ENCODE measurements at regions not wholly inside any gene's neighbourhood (a gene's known extent, or its start where the extent isn't known, plus 50 kb on each side); places are given as distances from the start of the nearest gene placed in this dataset.

GRCh38 chr14:61923348-61923747, 161.1 kb downstream of the SNAPC1 start:
- TF ChIP-seq POLR2A (IDR thresholded peaks at IDR 0.05) (no peak), CTCF (IDR thresholded peaks at IDR 0.05) (no peak), POLR2AphosphoS5 (IDR thresholded peaks at IDR 0.05) (no peak)
- intact Hi-C loops (cut with DNase I): loop anchor here (10.0 kb wide), 1 partner anchor 201 kb away; no protein-coding TSS in a partner anchor
- no peaks in the 10 kb centered on the region for H3K36me3 ChIP-seq
- H3K27me3 ChIP-seq (replicated peaks; ENCODE audit: insufficient read depth): no peaks in the 10 kb centered on the region
- no peak overlapping the region for H3K27ac ChIP-seq
- H3K4me3 ChIP-seq: no peak overlapping the region
- H3K9me3 ChIP-seq: no peaks in the 10 kb centered on the region
- no peaks in the 10 kb centered on the region for H3K4me1 ChIP-seq (replicated peaks)
- 42% methylated on average over 4 of the region's 4 CpGs for WGBS
- DNase-seq (ENCODE audit: low spot score): no peak

GRCh38 chr14:61925043-61925442, 162.8 kb downstream of the SNAPC1 start:
- H3K9me3 ChIP-seq: no peaks in the 10 kb centered on the region

GRCh38 chr14:61925732-61926435, 163.7 kb downstream of the SNAPC1 start:
- intact Hi-C loops (cut with DNase I): loop anchor here (10.0 kb wide), 1 partner anchor 199 kb away; no protein-coding TSS in a partner anchor
- Histone ChIP-seq H3K36me3 (no peaks in the 10 kb centered on the region), H3K27me3 (replicated peaks; ENCODE audit: insufficient read depth) (no peaks in the 10 kb centered on the region), H3K4me3 (no peak overlapping the region), H3K9me3 (no peaks in the 10 kb centered on the region), H3K4me1 (replicated peaks) (no peaks in the 10 kb centered on the region), H3K27ac (no peak overlapping the region)
- no peak for TF ChIP-seq CTCF (IDR thresholded peaks at IDR 0.05)
- no peak for TF ChIP-seq POLR2A (IDR thresholded peaks at IDR 0.05)
- TF ChIP-seq POLR2AphosphoS5 (IDR thresholded peaks at IDR 0.05): no peak
- no peak for DNase-seq (ENCODE audit: low spot score)
- 97% methylated on average over 1 of the region's 1 CpG for WGBS

More at GRCh38 chr14:61925043-61925442, 162.8 kb downstream of the SNAPC1 start:
- Histone ChIP-seq H3K4me3 (no peak overlapping the region), H3K27me3 (replicated peaks; ENCODE audit: insufficient read depth) (no peaks in the 10 kb centered on the region), H3K4me1 (replicated peaks) (no peaks in the 10 kb centered on the region), H3K27ac (no peak overlapping the region), H3K36me3 (no peaks in the 10 kb centered on the region)
- TF ChIP-seq CTCF (IDR thresholded peaks at IDR 0.05) (no peak), POLR2A (IDR thresholded peaks at IDR 0.05) (no peak), POLR2AphosphoS5 (IDR thresholded peaks at IDR 0.05) (no peak)
- intact Hi-C loops (cut with DNase I): loop anchor here (10.0 kb wide), 1 partner anchor 200 kb away; no protein-coding TSS in a partner anchor
- DNase-seq (ENCODE audit: low spot score): no peak
- WGBS: 57% methylated on average over 5 of the region's 5 CpGs

- no peak overlapping the region for H3K27ac ChIP-seq
- H3K4me1 ChIP-seq (replicated peaks): no peaks in the 10 kb centered on the region
- no peak overlapping the region for H3K4me3 ChIP-seq
- no peak for DNase-seq (ENCODE audit: low spot score)
- WGBS: 19% methylated on average over 1 of the region's 1 CpG
- H3K36me3 ChIP-seq: no peaks in the 10 kb centered on the region
- intact Hi-C loops (cut with DNase I): loop anchor here (10.0 kb wide), 1 partner anchor 198 kb away; no protein-coding TSS in a partner anchor
- H3K9me3 ChIP-seq: no peaks in the 10 kb centered on the region
- no peaks in the 10 kb centered on the region for H3K27me3 ChIP-seq (replicated peaks; ENCODE audit: insufficient read depth)
- no peak for TF ChIP-seq CTCF (IDR thresholded peaks at IDR 0.05)
These were observed 164.8 kb downstream of the SNAPC1 start for GRCh38 chr14:61927060-61927459.

GRCh38 chr14:61927520-61927919, 165.3 kb downstream of the SNAPC1 start:
- no peaks in the 10 kb centered on the region for H3K4me1 ChIP-seq (replicated peaks)
- no peak overlapping the region for H3K4me3 ChIP-seq
- 55% methylated on average over 2 of the region's 2 CpGs for WGBS
- no peak overlapping the region for H3K27ac ChIP-seq
- H3K9me3 ChIP-seq: no peaks in the 10 kb centered on the region
- intact Hi-C loops (cut with DNase I): loop anchor here (10.0 kb wide), 1 partner anchor 197 kb away; no protein-coding TSS in a partner anchor
- no peak for TF ChIP-seq POLR2A (IDR thresholded peaks at IDR 0.05)
- TF ChIP-seq CTCF (IDR thresholded peaks at IDR 0.05): no peak
- no peak for TF ChIP-seq POLR2AphosphoS5 (IDR thresholded peaks at IDR 0.05)
- no peak for DNase-seq (ENCODE audit: low spot score)
- no peaks in the 10 kb centered on the region for H3K36me3 ChIP-seq
- no peaks in the 10 kb centered on the region for H3K27me3 ChIP-seq (replicated peaks; ENCODE audit: insufficient read depth)
